CD14-positive monocyte (primary cell): ENCODE measurements at regions not wholly inside any gene's neighbourhood (a gene's known extent, or its start where the extent isn't known, plus 50 kb on each side); places are given as distances from the start of the nearest gene placed in this dataset.

Experiments
- DNase-seq, 3 donors: peaks; one replicate each; pipeline ENCODE4 v3.0.0-alpha.2; 2011 to 2022
- H2AFZ ChIP-seq: 2 replicates; pipeline ENCODE4 v1.6.0; 2012; ENCODE audit warnings: mild to moderate bottlenecking, low read depth, low read length, inconsistent platforms; ENCODE audit not compliant: insufficient read depth, poor library complexity, severe bottlenecking
- H3K27ac ChIP-seq, 2 donors: 1 replicate in 1 of 2; 2 replicates in 1 of 2; pipeline ENCODE4 v1.5.1; 2012 to 2013; ENCODE audit warnings: low read length in 2 of 2, control low read depth in 1 of 2, inconsistent platforms in 1 of 2, low read depth in 1 of 2, mild to moderate bottlenecking in 1 of 2
- H3K27me3 ChIP-seq, 2 donors: one replicate each; pipeline versions ENCODE4 v1.6.0 to v1.6.1; 2011 to 2013; ENCODE audit warnings: low read length in 2 of 2; ENCODE audit not compliant: control insufficient read depth in 2 of 2, insufficient read depth in 2 of 2
- H3K36me3 ChIP-seq, 2 donors: replicated peaks in 1 of 2; 1 replicate in 1 of 2; 2 replicates in 1 of 2; pipeline versions ENCODE4 v1.5.1 to v1.6.1; 2012 to 2013; ENCODE audit warnings: low read length in 2 of 2, control low read depth in 1 of 2, inconsistent platforms in 1 of 2, mild to moderate bottlenecking in 1 of 2; ENCODE audit not compliant: insufficient read depth in 2 of 2, control insufficient read depth in 1 of 2
- H3K4me1 ChIP-seq, 2 donors: 1 replicate in 1 of 2; 2 replicates in 1 of 2; pipeline versions ENCODE4 v1.5.1 to v1.6.1; 2012 to 2013; ENCODE audit warnings: low read length in 2 of 2, control low read depth in 1 of 2, inconsistent platforms in 1 of 2, mild to moderate bottlenecking in 1 of 2, moderate library complexity in 1 of 2; ENCODE audit not compliant: insufficient read depth in 2 of 2, control insufficient read depth in 1 of 2
- H3K4me2 ChIP-seq: replicated peaks from 2 replicates; pipeline ENCODE3; 2012; ENCODE audit warnings: low read length, moderate library complexity, mild to moderate bottlenecking; ENCODE audit not compliant: poor library complexity, severe bottlenecking; ENCODE audit errors: extremely low read depth
- H3K4me3 ChIP-seq, 3 experiments: fragments of 200-600 bp in 1 of 3; sonication (generic) in 1 of 3; replicated peaks in 1 of 3; 1 replicate in 2 of 3; 2 replicates in 1 of 3; pipeline ENCODE4 v1.5.1; 2011 to 2013; ENCODE audit warnings: low read length in 3 of 3, mild to moderate bottlenecking in 3 of 3, control low read depth in 2 of 3, low read depth in 2 of 3, inconsistent platforms in 1 of 3, moderate library complexity in 1 of 3
- H3K79me2 ChIP-seq: 2 replicates; pipeline ENCODE4 v1.6.0; 2012; ENCODE audit warnings: mild to moderate bottlenecking, control low read depth, inconsistent platforms, low read length, moderate library complexity; ENCODE audit not compliant: insufficient read depth
- H3K9ac ChIP-seq: 2 replicates; pipeline ENCODE4 v1.6.0; 2017; ENCODE audit warnings: low read length, mild to moderate bottlenecking; ENCODE audit not compliant: insufficient read depth, poor library complexity, severe bottlenecking
- H3K9me3 ChIP-seq, 2 donors: replicated peaks in 1 of 2; 1 replicate in 1 of 2; 2 replicates in 1 of 2; pipeline versions ENCODE4 v1.5.1 to v1.6.1; 2012 to 2013; ENCODE audit warnings: low read length in 2 of 2, control low read depth in 1 of 2; ENCODE audit not compliant: control insufficient read depth in 1 of 2, insufficient read depth in 1 of 2
- H4K20me1 ChIP-seq: 2 replicates; pipeline ENCODE4 v1.6.0; 2012; ENCODE audit warnings: mild to moderate bottlenecking, low read length, control low read depth, moderate library complexity; ENCODE audit not compliant: insufficient read depth
- H3K27ac Mint-ChIP-seq, 7 donors: one replicate each; pipeline ENCODE4 v1.8.0; 2020; ENCODE audit warnings: mild to moderate bottlenecking in 7 of 7, mixed read lengths in 7 of 7, moderate library complexity in 6 of 7, inconsistent platforms in 2 of 7
- H3K27me3 Mint-ChIP-seq, 3 donors: one replicate each; pipeline ENCODE4 v1.8.0; 2021 to 2022; ENCODE audit warnings: low read depth in 3 of 3, mild to moderate bottlenecking in 3 of 3, mixed read lengths in 3 of 3, moderate library complexity in 3 of 3, inconsistent platforms in 1 of 3
- H3K36me3 Mint-ChIP-seq, 2 donors: one replicate each; pipeline ENCODE4 v1.8.0; 2020; ENCODE audit warnings: mixed read lengths in 2 of 2, inconsistent platforms in 1 of 2, mild to moderate bottlenecking in 1 of 2
- H3K4me1 Mint-ChIP-seq: one replicate; pipeline ENCODE4 v1.8.0; 2020; ENCODE audit warnings: mild to moderate bottlenecking, mixed read lengths
- H3K4me3 Mint-ChIP-seq, 2 donors: one replicate each; pipeline ENCODE4 v1.8.0; 2020; ENCODE audit warnings: mild to moderate bottlenecking in 2 of 2, mixed read lengths in 2 of 2, moderate library complexity in 1 of 2
- H3K9me3 Mint-ChIP-seq, 7 donors: one replicate each; pipeline ENCODE4 v1.8.0; 2020 to 2022; ENCODE audit warnings: mixed read lengths in 7 of 7, mild to moderate bottlenecking in 6 of 7, moderate library complexity in 6 of 7, inconsistent platforms in 2 of 7
- WGBS: methylation state at CpG from one replicate; pipeline ENCODE4 v1.1.5; 2013; ENCODE audit warnings: missing lambda C conversion rate; ENCODE audit not compliant: insufficient coverage; 5-methylcytosine and 5-hydroxymethylcytosine counted together
- intact Hi-C, 2 donors: fragments of 100-400 bp; cut with micrococcal nuclease; formaldehyde crosslinking; loops; one replicate each; pipeline versions ENCODE4 v1.15.0 to v1.15.1; 2023
- TF ChIP-seq, protein P1 (sequence below): fragments of 200-600 bp; IDR thresholded peaks from one replicate; pipeline ENCODE4 v1.8.0; 2022; ENCODE audit warnings: antibody characterized with exemption, mild to moderate bottlenecking

DNA sequence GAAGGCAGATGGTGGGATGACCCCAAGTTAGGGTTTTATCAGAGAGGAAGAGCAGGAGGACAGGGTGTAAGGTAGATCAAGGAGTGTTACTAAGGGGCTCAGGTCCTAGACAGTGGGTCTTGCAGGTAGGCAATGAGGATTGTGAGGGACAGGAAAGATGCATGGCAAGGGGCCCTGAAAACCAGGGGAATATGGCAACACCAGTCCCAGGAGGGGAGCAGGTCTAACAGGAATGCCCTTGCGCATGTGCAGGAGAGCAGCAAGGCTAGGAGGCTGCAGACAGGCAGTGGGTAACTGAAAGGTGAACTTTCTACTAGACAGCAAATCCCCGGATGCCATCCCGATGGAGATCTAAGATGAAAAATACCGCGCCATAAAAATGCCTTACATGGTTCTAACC is 211.3 kb downstream of the ALG10 start:
- no peaks in the 10 kb centered on the region for H3K79me2 ChIP-seq
- H3K27ac ChIP-seq, result no peak overlapping the region
- H3K9me3 ChIP-seq, result peaks cover 7 to 9% of the 10 kb centered on the region in 2 donors
- H3K4me3 ChIP-seq, result no peak overlapping the region
- no peak overlapping the region for H2AFZ ChIP-seq
- 97% methylated on average over 3 of the region's 5 CpGs for WGBS
- no peaks in the 10 kb centered on the region for H3K4me1 ChIP-seq
- Mint-ChIP-seq H3K9me3 (peaks cover 2 to 19% (median 15%) of the 10 kb centered on the region in 7 donors), H3K36me3 (no peaks in the 10 kb centered on the region), H3K27me3 (peaks cover 0 to 2% (median 1%) of the 10 kb centered on the region in 3 donors), H3K4me1 (no peaks in the 10 kb centered on the region), H3K4me3 (no peak overlapping the region), H3K27ac (no peak overlapping the region)
- TF ChIP-seq, protein P1, sequence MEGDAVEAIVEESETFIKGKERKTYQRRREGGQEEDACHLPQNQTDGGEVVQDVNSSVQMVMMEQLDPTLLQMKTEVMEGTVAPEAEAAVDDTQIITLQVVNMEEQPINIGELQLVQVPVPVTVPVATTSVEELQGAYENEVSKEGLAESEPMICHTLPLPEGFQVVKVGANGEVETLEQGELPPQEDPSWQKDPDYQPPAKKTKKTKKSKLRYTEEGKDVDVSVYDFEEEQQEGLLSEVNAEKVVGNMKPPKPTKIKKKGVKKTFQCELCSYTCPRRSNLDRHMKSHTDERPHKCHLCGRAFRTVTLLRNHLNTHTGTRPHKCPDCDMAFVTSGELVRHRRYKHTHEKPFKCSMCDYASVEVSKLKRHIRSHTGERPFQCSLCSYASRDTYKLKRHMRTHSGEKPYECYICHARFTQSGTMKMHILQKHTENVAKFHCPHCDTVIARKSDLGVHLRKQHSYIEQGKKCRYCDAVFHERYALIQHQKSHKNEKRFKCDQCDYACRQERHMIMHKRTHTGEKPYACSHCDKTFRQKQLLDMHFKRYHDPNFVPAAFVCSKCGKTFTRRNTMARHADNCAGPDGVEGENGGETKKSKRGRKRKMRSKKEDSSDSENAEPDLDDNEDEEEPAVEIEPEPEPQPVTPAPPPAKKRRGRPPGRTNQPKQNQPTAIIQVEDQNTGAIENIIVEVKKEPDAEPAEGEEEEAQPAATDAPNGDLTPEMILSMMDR, result no peak
- intact Hi-C loops, result no loop called here
- DNase-seq, result no peak
- H3K36me3 ChIP-seq, result no peaks in the 10 kb centered on the region
- no peak overlapping the region for H3K9ac ChIP-seq
- H3K4me2 ChIP-seq, result no peak overlapping the region
- H4K20me1 ChIP-seq, result no peaks in the 10 kb centered on the region
- no peaks in the 10 kb centered on the region for H3K27me3 ChIP-seq

DNA sequence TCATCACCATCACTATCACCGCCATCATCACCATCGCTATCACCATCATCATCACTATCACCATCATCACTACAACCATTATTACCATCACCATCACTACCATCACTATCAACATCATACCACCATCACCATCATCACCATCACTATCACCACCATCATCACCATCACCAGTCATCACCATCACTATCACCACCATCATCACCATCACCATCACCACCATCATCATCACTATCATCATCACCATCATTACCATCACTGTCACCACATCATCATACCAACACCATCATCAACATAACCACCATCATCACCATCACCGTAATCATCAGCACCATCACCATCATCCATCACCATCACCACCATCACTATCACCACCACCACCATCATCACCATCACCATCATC is 213.8 kb downstream of the ALG10 start:
- no peaks in the 10 kb centered on the region for H4K20me1 ChIP-seq
- no peaks in the 10 kb centered on the region for H3K36me3 ChIP-seq
- H3K9me3 ChIP-seq, result peaks cover 3 to 9% of the 10 kb centered on the region in 2 donors
- H3K9ac ChIP-seq, result no peak overlapping the region
- H3K27me3 ChIP-seq, result no peaks in the 10 kb centered on the region
- Mint-ChIP-seq H3K36me3 (no peaks in the 10 kb centered on the region), H3K27ac (no peak overlapping the region), H3K4me1 (no peaks in the 10 kb centered on the region), H3K9me3 (peaks cover 2 to 18% (median 10%) of the 10 kb centered on the region in 7 donors), H3K27me3 (no peaks in the 10 kb centered on the region), H3K4me3 (no peak overlapping the region)
- H2AFZ ChIP-seq, result no peak overlapping the region
- no peaks in the 10 kb centered on the region for H3K79me2 ChIP-seq
- H3K4me1 ChIP-seq, result no peaks in the 10 kb centered on the region
- no peak overlapping the region for H3K4me3 ChIP-seq
- DNase-seq, result no peak
- intact Hi-C loops, result no loop called here
- TF ChIP-seq, protein P1, result no peak
- 100% methylated on average over 3 of the region's 3 CpGs for WGBS
- no peak overlapping the region for H3K27ac ChIP-seq
- no peak overlapping the region for H3K4me2 ChIP-seq
